ENCODE measurements at regions not wholly inside any gene's neighbourhood (a gene's known extent, or its start where the extent isn't known, plus 50 kb on each side); places are given as distances from the start of the nearest gene placed in this dataset.

DNA sequence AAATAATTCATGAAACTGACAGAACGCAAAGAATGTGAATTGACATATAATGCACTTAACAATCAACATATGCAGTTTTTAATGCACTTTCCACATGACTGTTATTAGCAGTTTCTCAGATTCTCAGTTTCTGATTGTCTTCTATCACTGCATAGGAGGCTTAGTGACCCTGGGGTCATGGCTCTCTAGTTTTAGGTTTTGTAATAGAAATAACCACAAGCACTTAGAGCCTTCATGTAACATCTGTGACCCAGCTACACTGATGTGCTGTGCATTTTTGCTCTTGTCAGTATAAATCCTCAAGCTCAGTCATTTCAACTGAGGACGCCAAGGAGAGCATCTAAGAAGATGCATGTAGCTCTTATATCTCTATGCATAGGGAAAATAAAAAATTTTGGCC is 163.1 kb upstream of the IZUMO3 start:
- TF ChIP-seq EZH2 (IDR thresholded peaks at IDR 0.05; ENCODE audit: borderline replicate concordance, low read depth, low read length, poor library complexity, severe bottlenecking), result no peak
- TF ChIP-seq, protein P1, sequence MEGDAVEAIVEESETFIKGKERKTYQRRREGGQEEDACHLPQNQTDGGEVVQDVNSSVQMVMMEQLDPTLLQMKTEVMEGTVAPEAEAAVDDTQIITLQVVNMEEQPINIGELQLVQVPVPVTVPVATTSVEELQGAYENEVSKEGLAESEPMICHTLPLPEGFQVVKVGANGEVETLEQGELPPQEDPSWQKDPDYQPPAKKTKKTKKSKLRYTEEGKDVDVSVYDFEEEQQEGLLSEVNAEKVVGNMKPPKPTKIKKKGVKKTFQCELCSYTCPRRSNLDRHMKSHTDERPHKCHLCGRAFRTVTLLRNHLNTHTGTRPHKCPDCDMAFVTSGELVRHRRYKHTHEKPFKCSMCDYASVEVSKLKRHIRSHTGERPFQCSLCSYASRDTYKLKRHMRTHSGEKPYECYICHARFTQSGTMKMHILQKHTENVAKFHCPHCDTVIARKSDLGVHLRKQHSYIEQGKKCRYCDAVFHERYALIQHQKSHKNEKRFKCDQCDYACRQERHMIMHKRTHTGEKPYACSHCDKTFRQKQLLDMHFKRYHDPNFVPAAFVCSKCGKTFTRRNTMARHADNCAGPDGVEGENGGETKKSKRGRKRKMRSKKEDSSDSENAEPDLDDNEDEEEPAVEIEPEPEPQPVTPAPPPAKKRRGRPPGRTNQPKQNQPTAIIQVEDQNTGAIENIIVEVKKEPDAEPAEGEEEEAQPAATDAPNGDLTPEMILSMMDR (conservative IDR thresholded peaks at IDR 0.05; ENCODE audit: low read depth, low read length), result no peak

Data from A673 (cell line).